Neural progenitor cell (in vitro differentiated cells): ENCODE measurements at regions not wholly inside any gene's neighbourhood (a gene's known extent, or its start where the extent isn't known, plus 50 kb on each side); places are given as distances from the start of the nearest gene placed in this dataset.

ENCODE experiments used
- CTCF ChIP-seq: fragments of 200-600 bp; sonication (generic); IDR thresholded peaks from 2 replicates; pipeline ENCODE4 v1.5.1; 2017; ENCODE audit warnings: antibody characterized with exemption, mild to moderate bottlenecking
- EZH2phosphoT487 ChIP-seq: fragments of 200-600 bp; sonication (generic); IDR thresholded peaks from 2 replicates; pipeline ENCODE4 v1.6.1; 2017; ENCODE audit warnings: antibody characterized with exemption

- no peak for TF ChIP-seq CTCF
- no peak for TF ChIP-seq EZH2phosphoT487
These were observed 241.3 kb downstream of the MREG start for GRCh38 chr2:215772003-215772402.
